IPS-18c (cell line): ENCODE measurements at regions not wholly inside any gene's neighbourhood (a gene's known extent, or its start where the extent isn't known, plus 50 kb on each side); places are given as distances from the start of the nearest gene placed in this dataset.

Source experiments
- H3K4me3 ChIP-seq: 2 replicates; pipeline ENCODE4 v1.7.0; 2013; ENCODE audit warnings: low read depth, mild to moderate bottlenecking, low read length, moderate library complexity; ENCODE audit not compliant: insufficient read depth
- H3K9me3 ChIP-seq: one replicate; pipeline ENCODE4 v1.6.1; 2013; ENCODE audit warnings: mild to moderate bottlenecking, low read length, moderate library complexity; ENCODE audit not compliant: control insufficient read depth, insufficient read depth

GRCh38 chr18:10067670-10068659 lies 154.1 kb downstream of the VAPA start:
- no peak overlapping the region for H3K4me3 ChIP-seq
- H3K9me3 ChIP-seq = peaks cover 2% of the 10 kb centered on the region

DNA sequence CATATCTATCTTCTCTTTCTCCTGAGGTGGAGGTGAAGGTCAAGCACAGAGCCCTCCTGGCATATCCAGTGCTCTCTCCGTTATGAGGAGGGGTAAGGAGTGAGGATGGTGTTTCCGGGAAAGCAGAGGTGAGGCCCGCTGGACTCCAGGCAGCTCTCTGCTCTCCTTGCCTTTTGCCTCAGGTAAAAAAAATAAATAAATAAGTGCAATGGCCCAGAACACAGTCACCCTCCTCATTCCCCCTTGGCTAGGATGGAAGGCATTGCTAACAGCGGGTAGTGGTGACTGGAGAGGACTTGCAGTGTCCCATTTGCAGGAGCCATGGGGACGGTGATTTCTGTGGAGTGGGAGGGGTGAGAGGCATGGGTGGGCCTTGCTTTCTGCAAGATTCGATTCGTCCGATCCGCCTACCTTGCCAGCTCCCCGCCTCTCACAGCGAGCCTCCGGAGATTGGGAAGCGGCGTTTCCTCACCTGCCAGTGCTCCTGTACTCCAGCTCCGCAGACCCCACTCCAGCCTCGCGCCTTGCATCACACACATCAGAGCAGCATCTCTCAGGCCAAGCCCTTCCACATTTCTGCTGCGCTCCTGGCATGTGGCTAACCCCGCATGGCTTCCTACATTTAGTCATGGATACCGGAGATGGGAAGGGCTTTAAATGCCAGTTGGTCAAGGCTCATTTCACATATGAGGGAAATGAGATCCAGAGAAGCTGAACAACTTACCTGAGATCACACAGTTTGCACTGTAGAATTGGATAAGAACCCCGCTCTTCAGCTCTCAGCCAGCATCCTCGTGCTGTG lies 155.2 kb downstream of the VAPA start:
- Histone ChIP-seq H3K9me3 (peaks cover 2% of the 10 kb centered on the region), H3K4me3 (no peak overlapping the region)

DNA sequence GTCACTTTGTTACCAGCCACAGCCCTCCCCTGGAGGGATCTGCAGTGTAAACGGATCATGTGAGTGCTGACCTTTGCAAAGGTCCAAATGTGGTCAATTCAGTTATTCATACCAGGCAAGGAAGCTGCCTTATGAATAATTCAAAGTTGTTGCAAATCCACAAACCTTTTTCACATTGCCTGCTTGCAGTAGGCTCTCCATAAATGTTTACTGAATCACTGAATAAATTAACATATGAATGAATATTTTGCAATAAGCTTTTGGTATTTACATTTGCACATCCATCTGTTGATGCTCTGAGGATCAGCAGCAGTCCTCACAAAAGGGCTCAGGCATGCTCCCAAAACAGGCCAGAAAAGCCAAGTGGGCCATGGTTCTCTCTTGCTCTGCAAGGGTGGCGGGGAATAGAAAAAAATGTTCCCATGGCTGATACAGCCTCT lies 156.8 kb downstream of the VAPA start:
- H3K9me3 ChIP-seq = no peaks in the 10 kb centered on the region
- no peak overlapping the region for H3K4me3 ChIP-seq

GRCh38 chr18:10072671-10073175 lies 158.9 kb downstream of the VAPA start:
- Histone ChIP-seq H3K4me3 (no peak overlapping the region), H3K9me3 (no peaks in the 10 kb centered on the region)

DNA sequence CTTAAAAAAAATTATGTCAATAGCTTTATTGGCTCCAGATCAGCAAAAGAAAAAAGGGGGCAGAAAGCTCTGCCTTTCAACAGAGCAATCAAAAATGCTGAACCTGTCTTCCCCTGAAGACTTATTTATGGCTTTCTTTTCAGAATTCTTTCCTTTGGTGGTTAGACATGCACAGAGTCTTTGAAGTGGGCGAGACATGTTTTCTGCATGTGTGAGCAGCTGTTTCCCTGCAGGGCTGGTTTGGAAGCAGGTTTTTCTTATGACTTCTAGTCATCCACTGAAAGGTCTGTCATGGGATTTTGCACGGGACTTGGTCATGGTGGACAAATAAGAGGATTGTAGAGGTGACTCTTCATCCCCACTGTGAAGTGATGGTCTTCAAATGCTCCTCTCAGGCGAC lies 160.3 kb downstream of the VAPA start:
- no peak overlapping the region for H3K4me3 ChIP-seq
- no peaks in the 10 kb centered on the region for H3K9me3 ChIP-seq

- H3K9me3 ChIP-seq = no peaks in the 10 kb centered on the region
Measured at GRCh38 chr18:10074728-10075127, 160.9 kb downstream of the VAPA start.

GRCh38 chr18:10076502-10077030 lies 162.8 kb downstream of the VAPA start:
- no peaks in the 10 kb centered on the region for H3K9me3 ChIP-seq

More at GRCh38 chr18:10074728-10075127, 160.9 kb downstream of the VAPA start:
- no peak overlapping the region for H3K4me3 ChIP-seq

DNA sequence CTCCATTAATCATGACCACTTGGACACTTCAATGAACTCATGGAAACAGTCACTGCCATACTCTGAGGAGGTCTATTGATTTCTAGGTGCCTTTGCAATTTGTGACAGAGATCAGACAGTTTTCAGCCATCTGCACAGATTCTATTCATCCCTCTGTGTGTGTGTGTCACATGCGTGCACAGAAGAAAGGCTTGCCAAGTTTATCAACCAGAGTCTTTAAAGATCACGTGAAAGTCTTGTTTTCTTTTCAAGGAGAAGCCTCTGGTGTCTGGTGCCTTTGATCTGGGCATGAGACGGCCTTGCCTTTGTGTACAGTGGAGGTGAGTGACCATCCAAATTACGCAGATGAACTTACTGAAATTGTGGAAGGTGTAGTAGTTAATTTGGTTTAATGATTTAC lies 164.2 kb downstream of the VAPA start:
- peaks cover 2% of the 10 kb centered on the region for H3K9me3 ChIP-seq
- H3K4me3 ChIP-seq = no peak overlapping the region

More at GRCh38 chr18:10076502-10077030, 162.8 kb downstream of the VAPA start:
- H3K4me3 ChIP-seq = no peak overlapping the region

DNA sequence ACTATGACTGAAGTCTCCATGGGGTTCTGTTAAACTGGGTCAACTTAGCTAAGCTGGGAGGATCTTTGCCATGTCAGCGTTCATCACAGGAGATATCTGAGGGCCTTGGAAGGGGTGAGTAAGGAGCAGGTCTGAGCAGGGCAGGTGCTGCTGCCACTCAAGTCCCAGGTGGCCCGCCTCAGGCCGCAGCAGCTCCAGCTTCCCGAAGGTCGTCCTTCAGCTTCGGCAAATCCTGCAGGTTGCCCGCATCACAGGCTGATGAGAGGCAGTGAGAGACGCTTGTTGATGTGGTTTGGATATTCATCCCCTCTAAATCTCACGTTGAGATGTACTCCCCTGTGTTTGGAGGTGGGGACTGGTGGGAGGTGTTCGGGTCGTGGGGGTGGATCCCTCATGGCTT lies 166.6 kb downstream of the VAPA start:
- Histone ChIP-seq H3K4me3 (no peak overlapping the region), H3K9me3 (peaks cover 2% of the 10 kb centered on the region)

DNA sequence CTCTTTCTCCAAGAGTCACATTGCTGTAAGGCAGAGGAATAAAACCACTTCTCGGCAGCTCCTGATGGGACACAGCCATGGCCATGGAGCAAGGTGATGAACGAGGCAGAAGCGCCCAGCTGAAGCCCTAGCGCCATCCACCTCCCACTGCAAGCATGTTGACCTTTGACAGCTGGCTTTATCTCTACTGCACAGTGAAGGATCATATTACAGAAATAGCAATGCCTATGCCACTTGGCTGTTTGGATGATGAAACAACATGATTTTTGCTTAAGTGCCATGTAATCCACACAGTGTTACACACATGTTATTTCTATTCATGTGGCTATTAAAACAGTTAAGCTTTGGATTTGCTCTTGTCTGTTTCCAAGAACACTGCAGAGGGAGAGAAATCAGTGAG lies 167.7 kb downstream of the VAPA start:
- H3K4me3 ChIP-seq = no peak overlapping the region
- peaks cover 2% of the 10 kb centered on the region for H3K9me3 ChIP-seq

- Histone ChIP-seq H3K9me3 (peaks cover 2% of the 10 kb centered on the region), H3K4me3 (no peak overlapping the region)
Measured at GRCh38 chr18:10085416-10085815, 171.6 kb downstream of the VAPA start.

GRCh38 chr18:10085876-10086275 lies 172.1 kb downstream of the VAPA start:
- no peak overlapping the region for H3K4me3 ChIP-seq
- peaks cover 2% of the 10 kb centered on the region for H3K9me3 ChIP-seq

DNA sequence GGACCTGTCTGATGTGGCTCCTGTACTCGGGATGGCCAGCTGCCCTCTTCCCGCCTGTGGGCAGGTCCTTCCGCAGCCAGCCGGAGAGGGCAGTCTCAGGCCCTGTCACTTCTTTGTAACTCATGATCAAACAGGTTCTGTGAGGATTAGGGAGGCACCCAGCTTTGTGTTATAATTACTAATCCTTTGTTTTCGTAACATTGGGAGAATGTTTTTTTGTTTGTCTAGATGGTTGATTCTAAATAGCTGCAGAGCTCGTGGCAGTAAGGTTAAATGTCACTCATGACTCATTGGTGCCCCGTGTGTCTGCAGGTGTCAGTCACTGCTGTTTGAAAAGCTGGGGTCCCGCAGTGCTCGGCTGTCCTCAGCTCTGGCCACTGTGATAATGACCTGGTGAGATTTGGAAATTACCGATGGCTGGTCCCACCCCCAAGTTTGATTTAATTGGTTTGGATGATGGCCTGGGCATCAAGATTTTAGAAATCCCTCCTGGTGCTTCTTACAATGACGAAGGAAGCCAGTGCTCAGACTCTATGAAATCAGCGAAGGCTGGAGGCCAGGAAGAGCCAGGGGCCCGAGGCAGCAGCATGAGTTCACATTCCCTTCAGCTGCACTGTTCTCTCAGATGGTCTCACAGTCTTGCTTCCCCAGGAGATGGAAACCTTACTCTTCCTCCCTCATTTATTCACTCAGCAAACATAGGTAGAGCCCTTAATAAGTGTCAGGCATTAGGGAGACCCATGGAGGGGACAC lies 172.8 kb downstream of the VAPA start:
- H3K9me3 ChIP-seq = peaks cover 2% of the 10 kb centered on the region
- H3K4me3 ChIP-seq = no peak overlapping the region

DNA sequence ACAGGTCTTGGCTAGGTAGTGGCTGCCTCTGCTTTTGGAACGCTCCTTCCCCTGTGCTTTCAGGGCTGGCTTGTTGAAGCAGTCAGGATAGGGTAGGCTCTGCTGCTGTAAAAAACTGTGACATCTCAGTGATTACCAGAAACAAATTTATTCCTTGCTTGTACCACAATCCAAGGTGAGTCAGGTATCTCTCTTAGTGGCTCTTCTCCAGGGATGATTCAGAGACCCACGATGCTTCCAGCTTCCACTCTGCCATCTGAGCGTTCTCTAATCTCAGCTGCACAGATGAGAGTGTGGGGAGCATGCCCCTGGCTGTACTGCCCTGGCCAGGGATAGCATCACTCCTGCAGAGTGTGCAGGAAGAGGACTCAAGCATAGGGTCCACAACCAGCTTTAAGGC lies 174.9 kb downstream of the VAPA start:
- Histone ChIP-seq H3K9me3 (no peaks in the 10 kb centered on the region), H3K4me3 (no peak overlapping the region)

- H3K4me3 ChIP-seq = no peak overlapping the region
- no peaks in the 10 kb centered on the region for H3K9me3 ChIP-seq
Measured at GRCh38 chr18:10089881-10090280, 176.1 kb downstream of the VAPA start.

GRCh38 chr18:10090668-10091067 lies 176.9 kb downstream of the VAPA start:
- Histone ChIP-seq H3K9me3 (no peaks in the 10 kb centered on the region), H3K4me3 (no peak overlapping the region)

- no peaks in the 10 kb centered on the region for H3K9me3 ChIP-seq
- no peak overlapping the region for H3K4me3 ChIP-seq
Measured at GRCh38 chr18:10093445-10093844, 179.6 kb downstream of the VAPA start.
